Esophagus squamous epithelium (tissue), 5 donors: ENCODE measurements at regions not wholly inside any gene's neighbourhood (a gene's known extent, or its start where the extent isn't known, plus 50 kb on each side); places are given as distances from the start of the nearest gene placed in this dataset.

Experiments
- DNase-seq: peaks from one replicate; lab custom pipeline; 2025; lab: John Stamatoyannopoulos, UW
- H3K27ac ChIP-seq, 4 donors: fragments of 200-600 bp; sonication (generic); one replicate each; pipeline ENCODE4 v1.5.1; 2016 to 2019; ENCODE audit warnings: mild to moderate bottlenecking in 1 of 4
- H3K27me3 ChIP-seq, 4 donors: fragments of 200-600 bp; sonication (generic); 1 replicate in 3 of 4; 2 replicates in 1 of 4; pipeline versions ENCODE4 v1.5.1 to v1.6.0; 2017 to 2021; ENCODE audit warnings: antibody characterized with exemption in 1 of 4
- H3K36me3 ChIP-seq, 3 donors: fragments of 200-600 bp; sonication (generic); one replicate each; pipeline ENCODE4 v1.5.1; 2016 to 2019
- H3K4me1 ChIP-seq, 3 donors: fragments of 200-600 bp; sonication (generic); one replicate each; pipeline ENCODE4 v1.5.1; 2017 to 2019
- H3K4me3 ChIP-seq, 4 donors: fragments of 200-600 bp; sonication (generic); 1 replicate in 3 of 4; 2 replicates in 1 of 4; pipeline ENCODE4 v1.5.1; 2016 to 2019; ENCODE audit warnings: mild to moderate bottlenecking in 2 of 4, moderate library complexity in 1 of 4
- H3K9me3 ChIP-seq, 3 donors: fragments of 200-600 bp; sonication (generic); one replicate each; pipeline ENCODE4 v1.5.1; 2016 to 2019
- CTCF ChIP-seq, 6 experiments: fragments of 450-650 bp in 4 of 6; fragments of 200-600 bp in 2 of 6; sonication (generic) in 2 of 6; IDR thresholded peaks; one replicate each; pipeline ENCODE4 v1.5.1; 2016 to 2019; ENCODE audit warnings: antibody characterized with exemption in 6 of 6, mild to moderate bottlenecking in 4 of 6, moderate library complexity in 4 of 6
- POLR2A ChIP-seq, 4 donors: fragments of 450-650 bp; IDR thresholded peaks; one replicate each; pipeline ENCODE4 v1.6.1; 2017; ENCODE audit warnings: antibody characterized with exemption in 4 of 4, mild to moderate bottlenecking in 4 of 4, moderate library complexity in 3 of 4
- WGBS, 2 donors: methylation state at CpG; one replicate each; pipeline ENCODE4 v1.1.5; 2018; 5-methylcytosine and 5-hydroxymethylcytosine counted together
- intact Hi-C: fragments of 100-400 bp; cut with DNase I; formaldehyde crosslinking; loops from one replicate; pipeline ENCODE4 v1.15.0; 2022
- donor health status: DM: yes; HTN: yes; CAD: no.

GRCh38 chr5:2260211-2261003, 377.7 kb upstream of the IRX4 start:
- H3K36me3 ChIP-seq: no peaks in the 10 kb centered on the region
- TF ChIP-seq POLR2A (IDR thresholded peaks at IDR 0.05) (no peak), CTCF (IDR thresholded peaks at IDR 0.05) (no peak)
- no peak for DNase-seq
- H3K4me1 ChIP-seq: no peaks in the 10 kb centered on the region
- no peak overlapping the region for H3K4me3 ChIP-seq
- intact Hi-C loops: no loop called here
- no peak overlapping the region for H3K27ac ChIP-seq
- H3K27me3 ChIP-seq: peaks cover 0 to 4% (median 0%) of the 10 kb centered on the region in 4 donors
- H3K9me3 ChIP-seq: no peaks in the 10 kb centered on the region
- WGBS, 2 donors: 85 to 88% methylated on average over 10 to 13 of the region's 23 CpGs

GRCh38 chr5:2259494-2260107, 376.9 kb upstream of the IRX4 start:
- Histone ChIP-seq H3K4me1 (no peaks in the 10 kb centered on the region), H3K27ac (no peak overlapping the region), H3K36me3 (no peaks in the 10 kb centered on the region), H3K27me3 (peaks cover 0 to 4% (median 0%) of the 10 kb centered on the region in 4 donors), H3K9me3 (no peaks in the 10 kb centered on the region), H3K4me3 (no peak overlapping the region)
- 76 to 77% methylated on average over 2 to 5 of the region's 7 CpGs for WGBS, 2 donors
- intact Hi-C loops: no loop called here
- no peak for DNase-seq
- TF ChIP-seq CTCF (IDR thresholded peaks at IDR 0.05) (no peak), POLR2A (IDR thresholded peaks at IDR 0.05) (no peak)

DNA sequence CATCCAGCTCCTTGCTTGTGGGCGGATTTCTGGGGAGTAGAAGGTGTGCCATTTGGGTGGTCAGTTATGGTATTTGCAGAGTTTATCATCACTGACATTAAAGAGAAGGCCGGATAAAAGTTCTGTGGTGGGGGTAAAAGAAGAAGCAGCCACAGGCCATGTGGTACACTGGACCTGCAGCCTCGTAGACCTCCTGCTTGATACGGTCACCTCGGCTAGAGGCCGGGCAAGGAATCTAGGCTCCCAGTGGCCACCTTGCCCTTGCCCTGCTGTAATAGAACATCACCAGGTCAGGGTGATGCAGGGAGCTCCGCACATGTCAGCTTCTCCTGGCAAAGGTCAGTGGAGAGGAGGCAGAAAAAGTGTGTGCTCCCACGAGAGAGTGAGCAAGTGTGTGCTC, 376.1 kb upstream of the IRX4 start:
- intact Hi-C loops: no loop called here
- Histone ChIP-seq H3K27ac (no peak overlapping the region), H3K36me3 (no peaks in the 10 kb centered on the region), H3K4me3 (no peak overlapping the region), H3K4me1 (no peaks in the 10 kb centered on the region), H3K9me3 (no peaks in the 10 kb centered on the region), H3K27me3 (peaks cover 0 to 4% (median 0%) of the 10 kb centered on the region in 4 donors)
- TF ChIP-seq POLR2A (IDR thresholded peaks at IDR 0.05): no peak
- TF ChIP-seq CTCF (IDR thresholded peaks at IDR 0.05): no peak
- 89 to 92% methylated on average over 6 to 8 of the region's 8 CpGs for WGBS, 2 donors
- DNase-seq: no peak

DNA sequence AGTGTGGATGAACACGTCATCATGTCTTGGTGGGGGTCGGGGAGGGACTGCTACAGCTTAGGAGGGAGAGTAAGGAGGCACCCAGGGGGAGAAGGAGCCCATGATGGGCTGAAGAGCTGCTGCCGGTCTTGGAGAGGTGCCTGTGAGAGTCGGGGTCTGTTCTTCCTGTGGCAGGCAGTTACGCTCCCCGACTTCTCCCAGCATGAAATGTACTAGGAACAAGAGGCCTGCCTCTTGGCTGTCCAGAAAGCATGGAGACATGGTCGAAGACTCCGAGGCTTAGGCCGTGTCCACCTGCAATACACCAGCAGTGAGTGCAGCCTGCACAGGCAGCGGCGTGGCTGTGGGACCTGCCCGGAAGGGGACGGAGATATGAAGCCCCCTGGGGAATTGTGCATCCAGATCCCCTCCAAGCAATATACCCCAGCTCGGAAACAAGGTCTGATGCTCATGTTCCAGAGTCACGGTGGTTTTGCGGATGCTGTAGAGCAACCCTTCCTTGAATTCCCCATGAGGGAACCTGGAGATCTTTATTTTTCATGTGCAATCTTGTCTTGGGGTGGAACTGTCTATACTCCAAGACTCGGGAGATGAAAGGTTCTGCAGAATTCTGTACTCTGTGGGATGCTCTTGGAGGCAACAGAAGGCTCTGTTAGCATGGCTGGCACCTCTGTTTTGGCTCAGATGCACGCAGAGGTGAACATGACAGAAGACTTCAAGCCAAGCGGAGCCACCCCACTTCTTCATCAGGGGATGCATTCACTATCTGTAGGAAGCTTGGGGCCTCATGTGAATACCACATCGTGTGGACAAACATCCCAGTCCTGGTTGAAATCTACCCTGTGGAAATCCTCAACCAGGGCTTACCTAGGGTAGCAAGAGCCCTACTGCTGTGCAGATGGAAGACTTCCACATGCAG, 374.9 kb upstream of the IRX4 start:
- Histone ChIP-seq H3K4me1 (no peaks in the 10 kb centered on the region), H3K27ac (no peak overlapping the region), H3K27me3 (peaks cover 0 to 13% (median 0%) of the 10 kb centered on the region in 4 donors), H3K36me3 (no peaks in the 10 kb centered on the region), H3K4me3 (no peak overlapping the region), H3K9me3 (no peaks in the 10 kb centered on the region)
- intact Hi-C loops: no loop called here
- no peak for DNase-seq
- WGBS, 2 donors: 85% methylated on average over 8 to 19 of the region's 20 CpGs
- no peak for TF ChIP-seq CTCF (IDR thresholded peaks at IDR 0.05)
- TF ChIP-seq POLR2A (IDR thresholded peaks at IDR 0.05): no peak
